ENCODE measurements at regions not wholly inside any gene's neighbourhood (a gene's known extent, or its start where the extent isn't known, plus 50 kb on each side); places are given as distances from the start of the nearest gene placed in this dataset.

DNA sequence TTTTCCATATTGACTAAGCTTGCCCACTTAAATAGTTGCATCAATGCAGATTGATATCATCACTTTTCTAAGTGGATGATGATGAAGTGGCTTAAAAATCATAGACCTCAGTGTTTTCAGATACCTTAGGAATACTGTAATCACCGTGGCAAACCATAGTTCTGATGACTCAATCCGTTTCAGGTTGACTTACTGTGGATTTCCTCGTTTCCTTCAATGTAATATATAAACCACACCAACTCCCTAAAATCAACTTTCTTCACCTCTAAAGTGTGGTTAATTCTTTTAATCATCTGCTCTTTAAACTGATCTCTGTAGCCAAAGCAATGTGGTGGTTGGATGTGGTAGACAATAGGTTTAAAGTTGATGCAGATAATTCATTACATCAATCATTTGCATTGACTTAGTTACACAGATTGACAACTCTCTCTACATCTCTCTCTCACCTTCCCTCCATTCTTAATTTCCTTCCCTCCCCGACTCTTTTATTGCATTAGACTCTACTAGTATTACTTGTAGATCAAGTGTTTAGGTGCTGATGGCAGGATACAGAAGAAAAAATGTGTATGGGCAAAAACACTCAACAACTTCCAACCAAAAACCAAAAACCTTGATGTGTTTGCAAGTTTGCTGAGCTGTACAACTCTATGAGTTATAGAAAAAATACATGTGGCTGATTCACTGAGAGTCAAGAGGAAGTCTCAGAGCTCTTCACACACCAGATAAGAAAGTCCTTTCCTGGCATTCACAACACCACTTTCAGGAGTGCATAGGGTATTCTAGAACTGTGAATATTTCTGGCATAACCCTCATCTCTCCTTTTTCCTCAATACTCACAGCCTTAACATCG lies 243.5 kb downstream of the NFKBIZ start:
- no peaks in the 10 kb centered on the region for H3F3A ChIP-seq (ENCODE audit: insufficient read depth, low read length)
- no peaks in the 10 kb centered on the region for H3K36me3 ChIP-seq (replicated peaks; ENCODE audit: insufficient read depth, low read length)
- H4K20me1 ChIP-seq (ENCODE audit: insufficient read depth, low read length) = no peaks in the 10 kb centered on the region
- DNase-seq = peak; percentile 9
- no peaks in the 10 kb centered on the region for H3K9me3 ChIP-seq (replicated peaks; ENCODE audit: insufficient read depth, low read length)
- no peaks in the 10 kb centered on the region for H3K9me2 ChIP-seq (replicated peaks; ENCODE audit: insufficient read depth, low read length)
- peaks cover 38% of the 10 kb centered on the region for H3K4me1 ChIP-seq (ENCODE audit: low read length)
- no peak overlapping the region for H3K27ac ChIP-seq (ENCODE audit: low read length)
- H3K4me2 ChIP-seq (ENCODE audit: low read depth, low read length) = no peak overlapping the region
- no peaks in the 10 kb centered on the region for H3K27me3 ChIP-seq (replicated peaks; ENCODE audit: insufficient read depth, low read length)
- no peak overlapping the region for H3K4me3 ChIP-seq (ENCODE audit: low read length)
- no peak overlapping the region for H2AFZ ChIP-seq (ENCODE audit: low read length)
- no peak for TF ChIP-seq EZH2 (optimal IDR thresholded peaks at IDR 0.05; ENCODE audit: low read depth, low read length)
- no peaks in the 10 kb centered on the region for H3K79me2 ChIP-seq (ENCODE audit: low read length)
- H3K9ac ChIP-seq (ENCODE audit: low read length) = no peak overlapping the region

DNA sequence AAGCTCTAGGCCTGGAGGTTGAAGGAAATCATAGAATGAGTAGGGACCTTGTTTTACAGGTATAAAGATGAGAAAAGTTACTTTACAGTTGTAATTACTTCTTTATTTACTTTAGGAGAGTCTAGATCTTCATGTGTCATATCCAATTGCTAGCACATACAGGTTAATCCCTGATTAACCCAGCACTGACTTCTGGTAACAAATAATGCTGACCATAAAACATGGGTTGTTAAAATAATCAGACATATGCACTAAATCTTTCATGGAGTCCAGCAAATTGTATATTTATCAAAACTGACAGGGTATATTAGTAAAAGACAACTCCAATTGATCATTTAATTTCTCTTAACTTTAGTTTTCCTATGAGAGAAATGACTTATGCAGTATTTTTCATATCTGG lies 245.2 kb downstream of the NFKBIZ start:
- H3K9me3 ChIP-seq (replicated peaks; ENCODE audit: insufficient read depth, low read length) = no peaks in the 10 kb centered on the region
- H3K4me2 ChIP-seq (ENCODE audit: low read depth, low read length) = no peak overlapping the region
- H3K36me3 ChIP-seq (replicated peaks; ENCODE audit: insufficient read depth, low read length) = no peaks in the 10 kb centered on the region
- no peak for TF ChIP-seq EZH2 (optimal IDR thresholded peaks at IDR 0.05; ENCODE audit: low read depth, low read length)
- no peak for TF ChIP-seq EZH2phosphoT487 (IDR thresholded peaks at IDR 0.05; ENCODE audit: low read length)
- TF ChIP-seq, protein P1, sequence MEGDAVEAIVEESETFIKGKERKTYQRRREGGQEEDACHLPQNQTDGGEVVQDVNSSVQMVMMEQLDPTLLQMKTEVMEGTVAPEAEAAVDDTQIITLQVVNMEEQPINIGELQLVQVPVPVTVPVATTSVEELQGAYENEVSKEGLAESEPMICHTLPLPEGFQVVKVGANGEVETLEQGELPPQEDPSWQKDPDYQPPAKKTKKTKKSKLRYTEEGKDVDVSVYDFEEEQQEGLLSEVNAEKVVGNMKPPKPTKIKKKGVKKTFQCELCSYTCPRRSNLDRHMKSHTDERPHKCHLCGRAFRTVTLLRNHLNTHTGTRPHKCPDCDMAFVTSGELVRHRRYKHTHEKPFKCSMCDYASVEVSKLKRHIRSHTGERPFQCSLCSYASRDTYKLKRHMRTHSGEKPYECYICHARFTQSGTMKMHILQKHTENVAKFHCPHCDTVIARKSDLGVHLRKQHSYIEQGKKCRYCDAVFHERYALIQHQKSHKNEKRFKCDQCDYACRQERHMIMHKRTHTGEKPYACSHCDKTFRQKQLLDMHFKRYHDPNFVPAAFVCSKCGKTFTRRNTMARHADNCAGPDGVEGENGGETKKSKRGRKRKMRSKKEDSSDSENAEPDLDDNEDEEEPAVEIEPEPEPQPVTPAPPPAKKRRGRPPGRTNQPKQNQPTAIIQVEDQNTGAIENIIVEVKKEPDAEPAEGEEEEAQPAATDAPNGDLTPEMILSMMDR (IDR thresholded peaks at IDR 0.05; ENCODE audit: low read length) = no peak
- no peak overlapping the region for H3K27ac ChIP-seq (ENCODE audit: low read length)
- no peaks in the 10 kb centered on the region for H3K27me3 ChIP-seq (replicated peaks; ENCODE audit: insufficient read depth, low read length)
- H2AFZ ChIP-seq (ENCODE audit: low read length) = no peak overlapping the region
- H3K9me2 ChIP-seq (replicated peaks; ENCODE audit: insufficient read depth, low read length) = no peaks in the 10 kb centered on the region
- H4K20me1 ChIP-seq (ENCODE audit: insufficient read depth, low read length) = no peaks in the 10 kb centered on the region
- no peak for DNase-seq
- no peak overlapping the region for H3K4me3 ChIP-seq (ENCODE audit: low read length)
- no peak overlapping the region for H3K9ac ChIP-seq (ENCODE audit: low read length)
- no peaks in the 10 kb centered on the region for H3F3A ChIP-seq (ENCODE audit: insufficient read depth, low read length)
- H3K79me2 ChIP-seq (ENCODE audit: low read length) = no peaks in the 10 kb centered on the region
- H3K4me1 ChIP-seq (ENCODE audit: low read length) = peaks cover 38% of the 10 kb centered on the region

DNA sequence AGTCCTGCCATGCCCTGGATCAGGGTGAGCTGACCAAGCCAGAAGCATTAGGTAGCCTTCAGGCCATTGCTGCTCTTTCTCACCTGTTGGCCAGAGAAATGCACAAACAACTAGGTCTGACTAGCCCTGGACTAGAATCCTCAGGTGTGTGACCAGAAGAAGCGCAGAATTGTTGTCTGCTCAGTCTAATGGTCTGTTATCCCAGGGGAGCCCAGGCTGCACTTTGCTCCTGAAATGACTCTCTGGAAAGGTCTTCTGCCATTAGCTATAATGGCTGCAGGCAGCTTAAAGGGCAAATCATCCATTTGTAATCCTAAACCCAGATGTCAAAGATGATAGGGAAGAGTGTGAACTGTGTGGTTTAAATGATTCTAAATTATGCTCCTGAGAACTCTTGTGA lies 246.1 kb downstream of the NFKBIZ start:
- no peak overlapping the region for H3K4me3 ChIP-seq (ENCODE audit: low read length)
- H3K4me2 ChIP-seq (ENCODE audit: low read depth, low read length) = no peak overlapping the region
- H3K4me1 ChIP-seq (ENCODE audit: low read length) = peaks cover 38% of the 10 kb centered on the region
- no peak for DNase-seq
- H4K20me1 ChIP-seq (ENCODE audit: insufficient read depth, low read length) = no peaks in the 10 kb centered on the region
- TF ChIP-seq EZH2phosphoT487 (IDR thresholded peaks at IDR 0.05; ENCODE audit: low read length) = no peak
- H2AFZ ChIP-seq (ENCODE audit: low read length) = no peak overlapping the region
- H3K9ac ChIP-seq (ENCODE audit: low read length) = no peak overlapping the region
- no peaks in the 10 kb centered on the region for H3F3A ChIP-seq (ENCODE audit: insufficient read depth, low read length)
- H3K36me3 ChIP-seq (replicated peaks; ENCODE audit: insufficient read depth, low read length) = no peaks in the 10 kb centered on the region
- H3K27me3 ChIP-seq (replicated peaks; ENCODE audit: insufficient read depth, low read length) = no peaks in the 10 kb centered on the region
- no peak overlapping the region for H3K27ac ChIP-seq (ENCODE audit: low read length)
- no peaks in the 10 kb centered on the region for H3K9me3 ChIP-seq (replicated peaks; ENCODE audit: insufficient read depth, low read length)
- H3K9me2 ChIP-seq (replicated peaks; ENCODE audit: insufficient read depth, low read length) = no peaks in the 10 kb centered on the region
- H3K79me2 ChIP-seq (ENCODE audit: low read length) = no peaks in the 10 kb centered on the region

DNA sequence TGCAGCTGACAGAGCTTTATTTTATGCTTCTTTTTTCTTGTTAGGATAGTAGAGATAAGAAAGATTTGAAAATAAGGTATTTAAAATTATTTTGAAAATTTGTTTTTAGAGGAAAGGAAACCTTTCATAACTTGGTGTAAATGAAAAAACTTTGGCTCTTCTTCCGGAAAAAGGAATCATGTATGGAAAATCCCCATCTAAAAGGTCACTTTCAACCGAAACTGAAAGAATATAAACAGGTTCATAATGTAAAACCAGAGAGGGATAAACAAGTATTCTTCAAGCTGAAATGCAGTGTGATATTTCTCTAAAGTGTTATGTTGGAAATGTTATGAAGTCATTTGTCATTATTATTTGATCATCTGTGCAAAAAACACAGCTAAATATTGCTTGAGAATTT lies 246.8 kb downstream of the NFKBIZ start:
- Histone ChIP-seq H3K4me2 (ENCODE audit: low read depth, low read length) (peak overlapping the region; percentile 12; the same call in 1 of the 2 replicates), H3K27ac (ENCODE audit: low read length) (no peak overlapping the region), H3K27me3 (replicated peaks; ENCODE audit: insufficient read depth, low read length) (no peaks in the 10 kb centered on the region), H3F3A (ENCODE audit: insufficient read depth, low read length) (no peaks in the 10 kb centered on the region), H2AFZ (ENCODE audit: low read length) (no peak overlapping the region), H4K20me1 (ENCODE audit: insufficient read depth, low read length) (no peaks in the 10 kb centered on the region), H3K79me2 (ENCODE audit: low read length) (no peaks in the 10 kb centered on the region), H3K9me2 (replicated peaks; ENCODE audit: insufficient read depth, low read length) (no peaks in the 10 kb centered on the region), H3K9me3 (replicated peaks; ENCODE audit: insufficient read depth, low read length) (no peaks in the 10 kb centered on the region), H3K36me3 (replicated peaks; ENCODE audit: insufficient read depth, low read length) (no peaks in the 10 kb centered on the region), H3K4me3 (ENCODE audit: low read length) (no peak overlapping the region), H3K4me1 (ENCODE audit: low read length) (peaks cover 38% of the 10 kb centered on the region), H3K9ac (ENCODE audit: low read length) (no peak overlapping the region)
- DNase-seq = peak; percentile 18
- TF ChIP-seq, protein P1 (IDR thresholded peaks at IDR 0.05; ENCODE audit: low read length) = no peak
- TF ChIP-seq EZH2 (optimal IDR thresholded peaks at IDR 0.05; ENCODE audit: low read depth, low read length) (no peak), EZH2phosphoT487 (IDR thresholded peaks at IDR 0.05; ENCODE audit: low read length) (no peak)

All from MM.1S (cell line).